HCT116 (cell line): ENCODE measurements at regions not wholly inside any gene's neighbourhood (a gene's known extent, or its start where the extent isn't known, plus 50 kb on each side); places are given as distances from the start of the nearest gene placed in this dataset.

Experiments used
- ATF3 ChIP-seq: IDR thresholded peaks from 2 replicates; pipeline ENCODE4 v1.6.1; 2012
- CEBPB ChIP-seq: IDR thresholded peaks from 2 replicates; pipeline ENCODE4 v1.6.1; 2012; ENCODE audit warnings: low read depth
- CTCF ChIP-seq, 3 experiments: fragments of 200-600 bp in 1 of 3; sonication (generic) in 1 of 3; IDR thresholded peaks in 2 of 3; conservative IDR thresholded peaks in 1 of 3; 2 replicates each; pipeline ENCODE4 v1.5.1; 2012 to 2017; ENCODE audit warnings: low read depth in 2 of 3, low read length in 2 of 3, antibody characterized with exemption in 1 of 3, borderline replicate concordance in 1 of 3, control low read depth in 1 of 3, mild to moderate bottlenecking in 1 of 3, mixed read lengths in 1 of 3, mixed run types in 1 of 3, moderate library complexity in 1 of 3; ENCODE audit not compliant: insufficient read depth in 1 of 3
- EZH2 ChIP-seq: fragments of 200-600 bp; sonication (generic); IDR thresholded peaks from 2 replicates; pipeline ENCODE4 v1.6.1; 2017; ENCODE audit warnings: antibody characterized with exemption, mixed run types
- MAX ChIP-seq: IDR thresholded peaks from 2 replicates; pipeline ENCODE4 v1.6.1; 2012
- POLR2A ChIP-seq: IDR thresholded peaks from 2 replicates; pipeline ENCODE4 v1.7.0; 2011; ENCODE audit warnings: borderline replicate concordance; ENCODE audit not compliant: insufficient read depth, insufficient read length; ENCODE audit errors: extremely low read depth
- POLR2AphosphoS5 ChIP-seq: IDR thresholded peaks from 2 replicates; pipeline ENCODE4 v1.6.1; 2011; ENCODE audit warnings: mild to moderate bottlenecking, low read depth, low read length, moderate library complexity
- SIN3A ChIP-seq: IDR thresholded peaks from 2 replicates; pipeline ENCODE4 v1.6.1; 2012; ENCODE audit warnings: low read depth
- YY1 ChIP-seq: IDR thresholded peaks from 2 replicates; pipeline ENCODE4 v1.6.1; 2011; ENCODE audit warnings: low read length, low read depth, moderate library complexity, mild to moderate bottlenecking; ENCODE audit not compliant: insufficient replicate concordance; ENCODE audit errors: extremely low read depth
- ZFX ChIP-seq: fragments of 450-650 bp; IDR thresholded peaks from 2 replicates; pipeline ENCODE4 v1.6.1; 2017

GRCh38 chr6:125679128-125679527, 70.3 kb upstream of the HEY2 start:
- TF ChIP-seq CTCF (IDR thresholded peaks at IDR 0.05 in 2 of 3, conservative IDR thresholded peaks at IDR 0.05 in 1 of 3; ENCODE audit: borderline replicate concordance in 1 of 3, insufficient read depth in 1 of 3, low read depth in 2 of 3, low read length in 2 of 3) (no peak), EZH2 (no peak), SIN3A (no peak), YY1 (no peak), MAX (no peak), POLR2A (no peak), ZFX (no peak), POLR2AphosphoS5 (no peak), CEBPB (no peak), ATF3 (no peak)
